ENCODE measurements at regions not wholly inside any gene's neighbourhood (a gene's known extent, or its start where the extent isn't known, plus 50 kb on each side); places are given as distances from the start of the nearest gene placed in this dataset.

DNA sequence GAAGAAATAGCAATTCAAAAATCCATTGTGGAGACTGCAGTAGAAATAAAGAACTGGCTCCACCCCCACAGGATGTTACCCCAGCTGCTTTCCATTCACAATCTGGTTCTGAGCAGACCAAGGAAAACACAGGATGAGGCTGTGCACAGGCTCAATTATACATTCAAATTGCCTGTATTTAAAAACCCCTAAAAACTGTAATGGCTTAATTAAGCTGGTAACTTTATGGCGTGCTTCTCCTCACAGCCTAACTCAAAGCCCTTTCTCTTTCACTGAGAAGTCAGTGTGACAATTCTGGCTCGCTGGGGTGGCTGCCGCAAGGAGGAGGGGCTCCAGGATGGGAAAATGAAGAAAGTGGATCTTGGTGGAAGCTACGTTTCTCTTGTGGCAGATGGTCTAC is 1191.1 kb downstream of the SORCS1 start:
- FAIRE-seq, result no peak

DNA sequence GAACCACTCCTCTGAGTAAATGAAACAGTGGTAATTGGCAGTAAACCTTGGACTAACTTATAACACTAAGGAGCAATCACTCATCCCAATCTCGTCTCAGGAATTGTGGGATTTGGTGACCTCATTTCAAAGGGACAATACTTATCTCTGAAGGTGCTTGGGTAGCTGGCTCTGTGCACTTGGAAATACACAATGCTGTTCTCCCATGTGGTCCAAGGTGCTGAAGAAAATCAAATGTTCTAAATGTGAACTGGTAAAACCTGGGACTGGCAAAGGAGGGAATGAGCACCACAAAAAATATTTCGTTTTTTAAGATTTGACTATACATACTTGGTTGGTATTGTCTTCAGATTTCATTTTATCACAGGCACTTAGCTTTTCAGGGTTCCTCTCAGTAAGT is 1193.0 kb downstream of the SORCS1 start:
- no peak for FAIRE-seq

DNA sequence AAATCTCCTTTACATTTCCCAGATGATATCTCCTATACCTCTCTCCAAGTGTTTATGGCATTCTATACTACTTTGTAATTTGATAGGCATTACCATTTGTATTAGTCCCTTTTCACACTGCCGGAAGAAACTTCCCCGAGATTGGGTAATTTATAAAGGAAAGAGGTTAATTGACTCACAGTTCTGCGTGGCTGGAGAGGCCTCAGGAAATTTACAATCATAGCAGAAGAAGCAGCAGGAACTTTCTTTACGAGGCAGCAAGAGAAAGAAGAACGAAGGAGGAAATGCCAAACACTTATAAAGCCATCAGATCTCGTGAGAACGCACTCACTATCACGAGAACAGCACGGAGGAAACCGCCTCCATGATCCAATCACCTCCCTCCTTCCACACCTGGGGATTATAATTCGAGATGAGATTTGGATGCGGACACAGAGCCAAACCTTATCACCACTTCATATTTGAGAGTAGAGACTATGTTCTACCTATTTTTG is 1194.6 kb downstream of the SORCS1 start:
- no peak for FAIRE-seq

DNA sequence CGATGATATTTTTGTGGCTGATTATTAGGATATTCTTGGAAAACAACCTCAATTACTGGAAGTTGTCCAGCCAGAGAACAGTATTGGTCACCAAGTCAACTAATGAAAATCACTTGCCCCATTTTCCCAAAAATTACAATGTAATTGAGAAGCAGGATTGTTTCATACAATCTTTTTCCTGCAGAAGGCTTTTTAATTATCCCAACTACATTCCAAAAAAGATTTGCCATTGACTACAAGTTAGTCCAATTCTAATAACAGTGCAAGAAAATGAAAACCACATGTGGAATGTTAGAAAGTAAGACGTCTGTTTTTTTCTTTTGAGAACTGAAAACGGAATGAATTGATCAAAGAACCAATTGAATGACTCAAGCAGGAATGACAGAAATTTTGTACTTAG is 1195.8 kb downstream of the SORCS1 start:
- no peak for FAIRE-seq

DNA sequence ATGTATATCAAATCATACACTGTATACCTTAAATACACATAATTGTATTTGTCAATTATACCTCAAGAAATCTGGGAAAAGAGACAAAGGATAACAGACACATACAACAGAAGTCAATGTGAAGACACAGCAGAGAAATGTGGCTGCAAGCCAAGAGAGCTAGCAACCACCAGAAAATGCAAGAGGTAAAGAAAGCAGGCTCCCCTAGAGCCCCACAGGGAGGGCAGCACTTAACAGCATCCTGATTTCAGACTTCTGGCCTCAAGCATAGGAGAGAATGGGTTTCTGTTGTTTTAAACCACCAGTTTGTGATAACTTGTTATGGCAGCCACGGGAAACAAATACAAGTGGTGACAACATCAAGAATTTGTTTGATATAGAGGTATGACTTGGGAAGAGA is 1197.2 kb downstream of the SORCS1 start:
- FAIRE-seq, result no peak

DNA sequence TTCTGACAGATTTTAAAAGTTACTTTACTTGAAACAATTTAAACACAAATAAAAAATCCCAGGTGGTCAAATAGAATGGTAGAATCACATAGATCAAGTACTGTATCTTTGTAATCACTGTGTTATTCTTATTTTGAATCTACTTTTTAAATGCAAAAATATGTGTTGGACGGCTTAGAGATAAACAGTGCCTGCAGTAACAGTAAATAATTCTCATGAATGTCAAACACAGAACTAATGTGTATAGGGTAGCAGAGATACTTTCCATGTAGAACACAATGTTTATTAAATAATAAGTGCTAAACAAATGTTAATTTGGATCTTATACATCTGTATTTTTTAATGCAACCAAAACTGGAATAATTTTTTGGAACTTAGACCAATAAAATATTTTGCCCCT is 1199.4 kb downstream of the SORCS1 start:
- no peak for FAIRE-seq

DNA sequence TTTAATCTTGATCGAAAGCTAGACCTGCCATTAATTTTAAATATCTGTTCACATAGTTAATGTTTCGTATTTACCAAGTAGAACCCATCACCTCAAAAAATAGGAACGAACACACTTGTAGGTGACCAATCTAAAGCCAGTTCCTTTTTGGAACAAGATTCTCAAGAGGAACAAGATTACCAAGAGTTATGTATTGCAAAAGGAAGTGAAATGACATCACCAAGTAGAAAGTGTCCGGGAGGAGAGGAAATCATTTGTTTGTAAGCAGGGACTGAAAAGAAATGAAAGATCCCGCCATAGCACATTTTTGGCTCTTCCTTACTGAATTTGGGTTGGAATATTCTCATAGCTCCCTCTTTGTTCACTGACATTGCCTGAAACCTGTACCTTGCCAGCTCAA is 1200.5 kb downstream of the SORCS1 start:
- FAIRE-seq, result no peak

DNA sequence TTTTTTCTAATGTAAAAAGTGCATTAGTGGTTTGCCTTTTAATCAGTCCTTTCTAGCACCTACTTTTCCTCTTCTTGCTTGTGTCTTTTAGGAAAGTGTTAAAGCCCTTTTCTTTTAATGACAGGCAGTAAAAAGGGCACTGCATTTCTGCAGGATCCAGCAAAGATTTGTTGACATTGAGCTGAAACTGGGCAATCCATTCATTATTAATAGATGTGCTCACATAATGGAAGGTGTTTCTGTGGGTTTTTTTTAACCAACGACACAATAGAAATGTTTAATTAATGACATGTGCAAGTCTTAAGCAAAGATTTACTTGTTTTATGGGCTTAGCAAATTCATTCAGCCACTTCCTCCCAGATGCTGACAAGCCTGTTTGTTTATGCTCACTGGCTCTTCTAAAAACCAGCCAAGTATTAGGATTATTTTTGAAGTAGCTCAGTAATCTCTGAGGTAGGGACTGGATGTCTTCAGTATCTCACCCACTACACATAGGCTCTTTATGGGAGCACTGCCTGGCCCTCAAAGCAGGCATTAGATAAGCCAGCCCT is 1201.1 kb downstream of the SORCS1 start:
- FAIRE-seq, result no peak

DNA sequence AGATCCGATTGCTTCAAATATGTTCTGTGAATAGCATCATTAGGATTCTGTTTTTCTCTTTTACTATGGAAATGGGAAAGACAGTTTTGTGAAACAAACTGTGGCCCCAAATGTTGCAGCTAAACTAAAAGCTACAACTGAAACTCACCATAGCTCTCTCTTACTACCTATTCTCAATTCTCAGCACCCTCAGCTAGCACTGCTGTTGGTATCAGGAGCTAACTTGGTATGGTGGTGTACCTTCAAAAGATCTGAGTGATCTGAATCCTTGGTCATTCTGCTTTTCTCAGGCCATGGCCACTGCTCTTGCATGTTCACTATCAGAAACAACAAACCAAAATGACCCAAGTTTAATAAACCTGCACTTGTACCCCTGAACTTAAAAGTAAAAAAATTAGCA is 1208.0 kb downstream of the SORCS1 start:
- no peak for FAIRE-seq

DNA sequence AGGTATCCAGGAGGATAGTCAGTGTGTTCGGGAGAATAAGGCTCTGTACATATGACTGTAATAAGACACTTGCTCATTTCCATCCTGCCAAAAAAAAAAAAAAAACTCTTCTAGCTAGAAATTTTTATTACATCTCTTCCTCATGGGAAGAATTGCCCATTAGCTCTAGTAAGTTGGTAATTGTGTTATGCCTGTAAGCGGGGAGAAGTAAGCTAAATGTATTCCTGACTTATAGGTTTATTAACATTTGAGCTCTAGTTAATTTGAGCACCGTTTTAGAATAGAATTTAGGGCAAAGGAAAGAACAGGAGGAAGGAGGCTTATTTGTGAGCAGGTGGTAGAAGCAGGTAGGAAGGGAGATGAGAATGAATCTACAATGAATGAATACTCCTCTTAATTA is 1210.6 kb downstream of the SORCS1 start:
- no peak for FAIRE-seq

DNA sequence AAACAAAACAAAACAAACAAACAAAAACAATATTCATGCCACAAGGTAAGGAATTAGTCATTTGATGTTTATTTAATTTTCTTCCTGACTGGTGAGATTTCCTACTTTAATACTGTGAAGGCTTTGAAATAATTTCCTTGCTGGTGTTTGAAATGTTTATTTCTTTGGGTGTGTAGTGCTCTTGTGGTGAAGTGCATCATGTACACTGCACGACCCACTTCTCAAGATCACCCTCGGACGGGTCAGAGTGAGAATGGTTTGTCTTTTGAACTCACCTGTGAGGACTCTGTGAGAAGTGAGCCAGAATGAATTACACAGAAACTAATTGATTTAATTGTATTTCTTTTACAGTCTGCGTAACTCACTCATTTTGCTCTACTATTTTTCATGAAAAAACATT is 1211.5 kb downstream of the SORCS1 start:
- FAIRE-seq, result no peak

DNA sequence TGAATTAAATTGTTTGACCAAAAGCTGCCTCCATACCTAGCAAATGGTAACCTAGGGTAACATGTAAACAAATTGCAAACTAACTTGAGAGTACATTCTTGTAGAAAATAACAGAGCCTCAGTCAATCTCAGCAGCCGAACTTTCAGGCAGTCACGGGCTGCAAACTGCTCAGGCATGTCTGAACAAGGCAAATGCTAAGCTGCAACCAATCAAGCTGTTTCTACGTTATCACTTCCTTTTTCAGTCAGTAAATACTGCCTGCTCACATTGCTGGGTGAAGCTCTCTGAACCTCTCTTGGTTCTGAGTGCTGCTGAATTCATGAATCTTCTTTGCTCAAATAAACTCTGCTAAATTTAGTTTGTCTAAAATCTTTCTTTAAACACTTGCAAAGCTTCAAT is 1212.4 kb downstream of the SORCS1 start:
- FAIRE-seq, result no peak

DNA sequence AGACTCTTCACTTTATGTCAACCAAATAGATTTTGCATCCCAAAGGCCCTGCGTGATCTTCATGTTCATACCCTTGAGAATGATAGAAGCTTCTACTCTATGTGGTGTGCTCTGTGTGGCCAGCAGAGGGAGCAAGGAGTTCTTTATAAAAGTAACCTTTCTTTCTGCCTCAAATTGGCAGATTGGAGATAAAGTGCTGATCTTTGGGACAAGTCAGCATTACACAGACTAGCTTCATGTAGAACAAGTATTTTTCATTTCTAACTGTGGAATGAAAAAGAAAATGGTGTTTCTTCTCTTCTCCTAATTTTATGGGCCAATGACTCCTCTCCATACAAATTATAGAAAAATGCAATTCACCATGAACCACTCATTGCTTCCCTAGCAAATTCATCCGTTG is 1214.1 kb downstream of the SORCS1 start:
- FAIRE-seq, result no peak

DNA sequence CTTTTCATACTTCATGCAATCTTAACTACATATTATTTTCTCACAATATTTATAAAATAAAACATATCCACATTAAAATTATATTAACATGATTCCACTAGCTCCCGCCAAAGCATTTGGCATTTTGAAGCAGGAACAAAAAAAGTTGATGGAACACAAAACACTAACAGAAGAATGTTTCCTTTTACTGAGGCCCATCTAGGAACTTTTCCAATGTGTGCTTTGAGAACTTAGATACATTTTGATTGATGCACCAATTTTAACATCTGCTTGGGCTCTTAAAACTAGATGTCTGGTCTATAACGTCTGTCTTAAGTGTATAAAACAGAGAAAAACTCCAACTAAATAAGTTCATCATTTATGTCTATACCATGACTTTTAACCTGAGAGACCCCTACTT is 1214.8 kb downstream of the SORCS1 start:
- FAIRE-seq, result no peak

DNA sequence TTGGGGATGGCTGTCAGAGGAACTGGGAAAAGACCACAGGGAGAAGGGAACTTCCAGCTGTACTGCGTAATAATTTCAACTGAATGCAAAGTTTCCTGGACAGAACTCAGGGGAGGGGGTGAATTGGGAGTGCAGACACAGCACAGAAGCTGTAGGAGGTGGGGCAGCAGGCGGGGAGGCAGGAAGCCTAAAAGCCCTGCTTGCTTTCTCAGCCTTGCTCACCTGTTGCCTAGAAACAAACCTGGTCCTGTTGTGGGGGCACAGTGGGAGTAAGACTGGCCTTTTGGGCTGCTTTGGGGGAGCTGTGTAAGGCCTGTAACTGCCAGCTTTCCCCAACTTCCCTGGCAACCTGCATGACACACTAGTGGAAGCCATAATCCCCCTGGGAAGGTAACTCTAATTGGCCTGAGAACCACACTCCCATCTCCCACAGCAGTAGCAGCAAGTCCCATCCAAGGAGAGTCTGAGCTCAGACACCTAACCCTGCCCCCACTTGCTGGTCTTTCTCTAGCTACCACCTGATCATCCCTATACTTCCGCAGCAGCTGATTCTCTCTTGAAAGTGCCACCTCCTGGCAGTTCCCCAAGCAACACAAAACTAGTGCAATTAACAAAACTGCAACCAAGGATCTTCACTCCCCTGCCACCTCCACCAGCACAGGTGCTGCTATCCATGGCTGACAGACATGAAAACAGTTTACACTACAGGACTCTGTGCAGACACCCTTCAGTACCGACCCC is 1239.3 kb downstream of the SORCS1 start:
- FAIRE-seq, result no peak

DNA sequence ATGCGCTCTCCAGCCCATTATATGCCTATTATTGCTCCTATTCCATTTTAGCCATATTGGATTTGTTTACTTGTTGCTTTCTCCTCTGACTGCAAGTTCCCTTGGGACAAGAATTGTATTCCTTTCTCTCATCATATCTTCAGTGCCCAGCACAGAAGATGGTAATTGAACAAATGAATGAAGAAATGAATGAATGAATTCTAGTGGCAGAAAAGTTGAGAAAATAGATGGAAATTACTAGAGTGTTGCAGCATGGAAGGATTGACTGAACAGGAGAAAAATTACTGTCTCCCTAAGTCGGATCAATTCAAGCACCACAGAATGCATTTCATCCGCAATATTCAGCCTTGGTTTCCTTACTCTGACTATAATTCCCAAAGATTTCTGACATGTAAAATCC is 1243.2 kb downstream of the SORCS1 start:
- no peak for FAIRE-seq

DNA sequence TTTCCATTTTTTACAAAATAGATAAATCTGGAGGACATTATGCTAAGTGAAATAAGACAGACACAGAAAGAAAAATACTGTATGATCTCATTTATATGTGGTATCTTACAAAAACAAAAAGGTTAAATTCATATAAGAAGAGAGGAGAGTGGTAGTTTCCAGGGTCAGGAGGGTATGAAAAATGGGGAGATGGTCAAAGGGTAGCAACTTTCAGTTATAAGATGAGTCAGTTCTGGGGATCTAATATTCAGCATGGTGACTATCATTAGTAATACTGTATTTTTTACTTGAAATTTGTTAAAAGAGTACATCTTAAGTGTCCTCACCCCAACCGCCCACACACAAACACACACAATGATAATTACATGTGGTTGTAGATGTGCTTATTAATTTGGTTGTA is 1250.1 kb downstream of the SORCS1 start:
- no peak for FAIRE-seq

DNA sequence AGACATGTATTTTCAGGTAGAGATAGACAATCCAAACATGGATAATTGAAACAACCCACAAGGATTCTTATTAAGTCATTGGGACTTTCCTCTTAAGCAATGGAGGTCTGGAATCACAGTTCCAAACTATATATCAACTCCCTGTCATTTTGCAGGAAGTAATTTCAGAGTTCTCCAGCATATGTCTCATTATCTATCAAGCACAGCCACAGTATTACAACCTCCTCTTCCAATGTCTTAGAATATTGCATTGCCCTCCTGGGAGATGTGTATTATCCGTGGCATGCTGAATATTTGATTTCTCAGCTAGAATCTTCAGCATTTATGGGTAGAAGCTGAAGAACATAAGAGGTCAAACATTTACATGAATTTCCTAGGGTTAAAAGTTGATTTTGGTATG is 1255.8 kb downstream of the SORCS1 start:
- FAIRE-seq, result no peak

DNA sequence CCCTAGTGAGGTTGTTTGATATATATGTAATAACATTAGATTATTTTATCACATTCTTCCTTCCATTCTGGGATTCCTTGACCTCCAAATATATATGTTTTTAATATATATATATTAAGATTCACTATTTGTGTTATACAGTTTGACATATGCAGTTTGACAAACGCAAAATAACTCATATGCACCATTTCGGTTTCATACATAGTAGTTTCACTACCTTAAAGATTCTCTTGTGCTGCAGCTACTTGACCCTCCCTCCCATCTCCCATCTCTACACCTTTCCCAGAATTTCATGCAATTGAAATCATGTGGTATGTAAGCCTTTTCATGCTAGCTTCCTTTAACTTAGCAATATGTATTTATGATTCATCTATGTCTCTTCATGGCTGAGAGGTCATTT is 1244.4 kb downstream of the SORCS3 start:
- FAIRE-seq, result no peak

DNA sequence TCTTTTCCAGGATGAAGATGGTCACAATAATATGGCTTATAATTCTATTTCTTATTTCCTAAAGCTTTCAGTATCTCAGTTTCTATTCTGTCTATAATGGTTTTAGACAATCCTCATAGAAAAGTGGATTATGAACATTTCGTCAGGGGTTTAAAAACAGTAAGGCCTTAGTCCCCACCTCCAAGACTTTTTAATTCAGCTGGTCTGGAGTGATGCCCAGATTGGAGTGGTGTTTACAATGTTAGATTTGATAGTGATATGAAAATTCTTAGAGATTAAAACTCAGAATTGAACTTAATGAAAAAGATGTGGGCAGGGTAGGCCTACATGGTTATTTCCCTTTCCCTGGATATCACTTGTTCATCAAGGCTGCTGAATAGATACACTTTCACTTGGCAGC is 1238.3 kb downstream of the SORCS3 start:
- no peak for FAIRE-seq

DNA sequence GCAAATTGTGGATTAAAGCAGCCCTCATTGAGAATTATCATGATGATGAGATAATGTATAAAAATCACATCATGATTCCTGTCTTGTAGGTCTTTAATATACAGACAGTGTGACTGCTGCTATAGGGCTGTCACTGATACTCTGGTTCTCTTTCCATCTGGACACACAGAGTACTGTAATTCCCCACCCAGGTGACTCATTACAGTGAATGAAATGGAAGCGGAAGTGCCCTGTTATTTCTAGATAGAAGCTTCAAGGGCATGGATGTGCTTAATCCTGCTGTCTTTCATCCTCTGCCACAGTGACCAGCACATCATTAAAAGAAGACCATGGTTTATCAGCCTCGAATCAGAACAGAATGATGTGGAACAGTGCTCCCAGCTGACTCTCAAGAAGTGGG is 1234.0 kb downstream of the SORCS3 start:
- FAIRE-seq, result no peak

DNA sequence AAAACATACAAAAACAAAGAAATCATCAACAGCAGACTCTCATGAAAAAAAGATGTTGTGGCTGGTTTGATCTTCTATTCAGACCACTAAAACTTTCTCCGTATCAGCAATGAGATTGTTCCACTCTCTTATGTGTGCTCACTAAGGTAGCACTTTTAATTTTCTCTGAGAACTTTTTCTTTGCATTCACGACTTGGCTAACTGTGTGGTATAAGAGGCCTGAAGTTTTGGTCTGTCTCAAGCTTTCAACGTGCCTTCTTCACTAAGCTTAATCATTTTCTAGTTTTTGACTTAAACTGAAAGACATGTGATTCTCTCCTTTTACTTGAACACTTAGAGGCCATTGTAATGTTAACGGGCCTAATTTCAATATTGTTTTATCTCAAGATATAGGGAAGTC is 1231.6 kb downstream of the SORCS3 start:
- no peak for FAIRE-seq

DNA sequence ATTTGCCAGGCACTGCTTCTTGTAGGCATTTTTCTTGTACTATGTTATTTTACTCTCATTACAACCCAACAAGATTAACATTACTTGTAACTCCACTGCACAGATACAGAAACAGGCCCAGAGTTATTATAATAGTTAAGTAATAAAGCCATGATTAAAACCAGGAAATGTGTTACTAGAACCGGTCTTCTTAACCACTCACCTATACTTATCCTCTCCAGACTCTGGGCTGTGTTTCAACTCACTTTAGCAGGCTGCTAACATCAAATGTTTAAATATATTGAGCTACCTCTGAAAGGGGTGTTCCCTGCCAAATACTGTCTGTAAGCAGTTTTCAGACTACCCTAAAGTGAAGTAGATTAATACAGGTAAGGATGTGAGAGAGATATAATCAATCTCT is 1227.8 kb downstream of the SORCS3 start:
- FAIRE-seq, result no peak

DNA sequence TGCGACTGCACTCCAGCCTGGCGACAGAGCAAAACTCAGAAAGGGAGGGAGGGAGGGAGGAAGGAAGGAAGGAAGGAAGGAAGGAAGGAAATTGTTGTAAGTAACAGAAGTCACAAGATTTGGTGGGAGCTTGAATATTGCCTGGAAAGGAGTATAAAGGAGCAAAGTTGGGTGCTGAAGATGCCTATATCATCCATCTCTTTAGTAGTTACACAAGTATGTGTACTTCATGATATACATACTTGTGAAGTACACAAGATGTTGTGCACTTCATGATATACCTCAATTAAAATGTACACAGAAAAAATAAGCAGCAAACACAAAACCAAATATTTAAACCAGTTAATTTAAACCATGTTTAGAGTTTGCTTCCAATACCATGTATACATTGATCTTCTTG is 1223.8 kb downstream of the SORCS3 start:
- no peak for FAIRE-seq
